ENCODE measurements at regions not wholly inside any gene's neighbourhood (a gene's known extent, or its start where the extent isn't known, plus 50 kb on each side); places are given as distances from the start of the nearest gene placed in this dataset.
"Not testable (repeated sequence)": the region's sequence is repeated elsewhere in the genome, so short reads cannot be mapped to it uniquely, and the experiment has no call there.

DNA sequence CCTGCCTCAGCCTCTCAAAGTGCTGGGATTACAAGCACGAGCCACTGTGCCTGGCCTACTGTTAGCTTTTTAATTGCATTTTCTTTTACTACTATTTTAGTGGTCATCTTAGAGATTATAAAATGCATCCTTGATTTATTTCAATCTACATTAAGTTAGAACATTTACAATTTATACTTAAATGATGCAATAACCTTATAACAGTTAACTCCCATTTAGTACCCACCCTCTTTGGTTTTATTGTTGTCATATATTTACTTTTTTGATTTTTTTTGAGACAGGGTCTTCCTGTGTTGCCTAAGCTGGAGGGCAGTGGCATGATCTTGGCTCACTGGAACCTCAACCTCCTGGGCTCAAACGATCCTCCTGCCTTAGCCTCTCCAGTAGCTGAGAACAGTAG is 77.3 kb downstream of the PPCDC start:
- FAIRE-seq (no peak), DNase-seq (ENCODE audit: extremely low spot score, insufficient read length, low read depth) (no peak)

DNA sequence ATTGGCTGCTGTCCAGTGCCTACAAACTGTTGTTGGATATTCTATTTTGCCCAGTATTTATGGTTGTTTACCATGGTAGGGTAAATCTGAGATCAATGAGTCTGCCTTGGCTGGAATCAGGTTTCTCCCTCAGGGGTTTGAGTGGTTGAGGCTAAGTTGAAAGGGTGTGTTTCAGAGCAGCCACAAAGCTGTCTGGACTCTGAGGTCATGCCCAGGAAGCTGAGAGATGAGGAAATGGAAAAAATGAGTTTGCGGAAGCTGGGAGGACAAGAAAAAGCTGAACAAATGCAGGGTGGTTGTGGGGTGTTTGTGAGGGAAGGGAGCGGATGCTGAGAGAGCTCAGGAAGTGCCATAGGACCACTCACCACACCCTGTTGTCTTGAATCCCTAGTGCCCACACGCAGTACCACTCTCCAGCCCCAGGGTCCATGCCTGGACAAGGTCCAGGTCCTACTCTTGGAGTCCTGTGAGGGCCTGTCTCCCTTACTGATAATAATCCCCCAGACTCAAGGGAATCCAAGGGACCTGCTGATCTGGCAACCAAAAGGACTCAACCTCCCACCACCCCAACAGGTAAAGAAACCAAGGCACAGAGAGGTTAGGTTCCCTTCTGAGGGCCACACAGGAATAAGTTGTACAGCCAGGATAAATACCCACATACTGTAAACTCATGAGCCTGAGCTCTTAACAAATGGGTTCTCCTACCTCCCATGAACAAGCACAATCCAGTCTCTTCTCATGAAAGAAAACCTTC is 81.6 kb downstream of the PPCDC start:
- FAIRE-seq (peak; percentile 97), DNase-seq (ENCODE audit: extremely low spot score, insufficient read length, low read depth) (no peak)

DNA sequence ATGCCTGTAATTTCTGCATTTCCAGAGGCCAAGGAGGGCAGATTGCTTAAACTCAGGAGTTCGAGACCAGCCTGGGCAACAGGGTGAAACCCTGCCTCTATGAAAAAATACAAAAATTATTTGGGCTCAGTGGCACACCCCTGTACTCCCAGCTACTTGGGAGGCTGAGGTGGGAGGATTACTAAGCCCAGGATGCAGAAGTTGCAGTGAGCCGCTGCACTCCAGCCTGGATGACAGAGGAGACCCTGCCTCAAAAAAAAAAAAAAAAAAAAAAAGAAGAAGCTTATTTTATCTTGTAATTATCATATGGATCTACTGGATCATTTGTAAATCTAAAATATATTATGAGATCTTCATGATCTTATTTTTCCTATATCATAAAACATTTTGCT is 84.1 kb downstream of the PPCDC start:
- FAIRE-seq: no peak

DNA sequence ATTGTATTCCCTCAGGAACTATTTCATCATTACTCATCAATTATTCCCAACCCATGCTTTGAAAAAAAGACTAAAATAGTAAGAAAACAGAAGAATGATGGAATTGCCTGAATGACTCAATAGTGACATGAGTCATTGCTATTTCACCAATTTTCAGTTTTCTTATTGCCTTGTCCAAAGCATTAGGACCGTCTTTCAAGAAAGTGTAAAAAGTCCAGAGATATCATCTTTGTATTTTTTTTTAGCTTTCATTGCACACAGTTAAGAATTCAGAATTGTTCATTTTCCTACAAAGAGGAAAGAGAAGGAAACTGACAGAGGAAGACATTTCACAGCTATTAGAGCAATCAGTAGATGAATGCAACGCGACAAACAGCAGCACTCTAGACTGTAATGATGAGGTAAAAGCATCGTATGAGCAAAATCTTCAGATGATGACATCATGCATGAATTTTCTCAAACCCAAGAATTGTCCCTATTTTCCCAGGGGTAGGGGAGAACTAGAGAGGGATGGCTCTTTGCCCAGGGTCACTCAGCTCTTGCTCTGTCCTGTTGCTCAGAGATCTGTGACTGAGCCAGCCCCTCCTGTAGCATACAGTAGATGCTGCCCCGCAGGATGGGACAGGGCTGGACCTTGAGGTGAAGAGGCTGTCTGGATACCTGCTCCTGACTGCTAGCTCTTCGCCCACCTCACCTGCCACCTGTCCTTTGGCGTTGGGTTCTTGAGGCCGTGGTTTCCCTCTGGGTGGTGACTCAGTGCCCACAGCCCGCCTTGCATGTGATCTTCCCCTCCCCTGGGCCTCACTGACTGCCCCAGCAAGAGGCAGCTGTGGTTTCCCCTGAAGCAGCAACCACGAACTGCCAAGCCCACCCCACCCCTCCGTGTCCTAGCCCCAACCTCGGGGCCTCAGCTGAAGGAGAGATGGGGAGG is 84.8 kb downstream of the PPCDC start:
- FAIRE-seq (peak; percentile 80), DNase-seq (ENCODE audit: extremely low spot score, insufficient read length, low read depth) (no peak)

More for the DNA sequence above, 84.1 kb downstream of the PPCDC start:
- DNase-seq (ENCODE audit: extremely low spot score, insufficient read length, low read depth): no peak

DNA sequence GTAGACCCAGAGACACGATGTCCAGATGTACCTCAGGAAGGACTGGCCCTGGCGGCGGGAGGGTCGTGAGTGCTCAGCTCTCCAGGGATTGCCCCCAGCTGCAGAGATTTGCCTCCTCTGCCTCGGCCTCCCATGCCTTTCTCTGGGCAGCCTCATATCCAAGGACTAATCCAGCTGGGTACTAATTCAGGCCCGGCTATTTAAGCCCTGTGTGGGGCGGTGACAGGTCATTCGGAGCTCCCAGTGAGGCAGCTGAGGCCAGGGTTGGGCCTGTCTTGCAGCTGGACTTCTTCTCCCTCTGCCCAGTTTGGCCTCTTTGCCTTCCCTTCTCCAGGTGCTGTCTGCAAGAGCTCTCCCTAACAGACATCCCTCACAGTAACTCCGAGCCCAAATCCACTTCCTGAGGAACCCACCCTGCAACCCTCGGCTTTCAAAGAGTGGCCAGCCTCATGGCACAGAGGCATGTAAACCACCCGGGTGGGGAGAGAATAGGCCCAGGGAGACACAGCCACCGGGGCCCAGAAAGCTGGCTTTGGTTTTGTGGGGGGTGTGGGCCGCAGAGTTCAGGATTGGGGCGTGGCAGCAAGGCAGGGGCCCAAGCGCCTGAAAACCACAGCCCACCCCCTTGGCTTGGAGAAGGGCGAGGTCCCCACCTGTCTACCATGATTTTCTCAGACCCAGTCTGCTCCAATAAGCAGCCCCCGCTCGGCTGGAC is 85.8 kb downstream of the PPCDC start:
- no peak for FAIRE-seq

DNA sequence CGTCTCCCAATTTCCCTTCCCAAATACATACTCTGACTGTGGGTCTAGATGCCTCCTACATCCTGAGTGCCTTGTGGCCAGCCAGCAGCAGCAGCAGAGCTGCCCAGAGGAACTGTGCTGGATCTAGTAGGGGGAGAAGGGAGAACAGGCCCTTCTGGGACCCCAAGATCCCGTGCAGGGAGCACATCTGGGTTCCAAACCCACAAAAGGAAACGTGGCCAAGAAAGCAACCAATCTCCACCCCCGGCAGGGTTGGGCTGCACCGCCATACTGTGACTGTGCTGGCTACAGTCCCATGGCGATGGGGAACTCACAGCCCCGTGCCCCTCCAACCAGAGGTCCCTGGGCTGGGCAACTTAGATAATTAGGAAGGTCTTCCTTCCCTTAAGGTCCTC is 86.3 kb downstream of the PPCDC start:
- FAIRE-seq: no peak
- DNase-seq (ENCODE audit: extremely low spot score, insufficient read length, low read depth): no peak

More for the DNA sequence above, 85.8 kb downstream of the PPCDC start:
- DNase-seq (ENCODE audit: extremely low spot score, insufficient read length, low read depth): no peak

DNA sequence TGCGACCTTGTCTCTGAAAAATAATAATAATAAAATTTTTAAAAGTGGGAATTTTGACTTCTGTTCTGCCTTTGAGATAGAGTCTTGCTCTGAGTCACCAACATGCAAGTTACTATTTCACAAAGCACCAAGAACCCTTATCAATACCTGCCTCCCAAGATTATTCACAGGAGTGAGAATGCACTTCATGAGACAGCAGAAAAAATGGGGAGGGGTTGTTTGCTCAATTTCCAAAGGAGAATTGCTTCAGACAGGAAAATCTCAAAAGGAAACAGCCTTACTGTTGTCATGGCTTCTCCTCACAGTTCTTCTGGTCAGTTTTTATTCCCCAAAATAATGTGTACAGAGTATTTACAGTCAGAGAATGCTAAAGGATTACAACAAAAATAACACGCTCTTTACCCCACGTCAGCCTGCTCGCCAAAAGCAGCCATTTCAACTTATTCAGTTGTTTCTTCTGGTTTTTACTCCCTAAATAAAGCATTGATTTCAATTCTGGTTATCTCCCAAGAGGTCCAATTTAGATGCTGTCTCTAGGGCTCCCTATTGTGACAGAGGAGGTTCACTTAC is 89.0 kb downstream of the PPCDC start:
- DNase-seq (ENCODE audit: extremely low spot score, insufficient read length, low read depth) (no peak), FAIRE-seq (no peak)

DNA sequence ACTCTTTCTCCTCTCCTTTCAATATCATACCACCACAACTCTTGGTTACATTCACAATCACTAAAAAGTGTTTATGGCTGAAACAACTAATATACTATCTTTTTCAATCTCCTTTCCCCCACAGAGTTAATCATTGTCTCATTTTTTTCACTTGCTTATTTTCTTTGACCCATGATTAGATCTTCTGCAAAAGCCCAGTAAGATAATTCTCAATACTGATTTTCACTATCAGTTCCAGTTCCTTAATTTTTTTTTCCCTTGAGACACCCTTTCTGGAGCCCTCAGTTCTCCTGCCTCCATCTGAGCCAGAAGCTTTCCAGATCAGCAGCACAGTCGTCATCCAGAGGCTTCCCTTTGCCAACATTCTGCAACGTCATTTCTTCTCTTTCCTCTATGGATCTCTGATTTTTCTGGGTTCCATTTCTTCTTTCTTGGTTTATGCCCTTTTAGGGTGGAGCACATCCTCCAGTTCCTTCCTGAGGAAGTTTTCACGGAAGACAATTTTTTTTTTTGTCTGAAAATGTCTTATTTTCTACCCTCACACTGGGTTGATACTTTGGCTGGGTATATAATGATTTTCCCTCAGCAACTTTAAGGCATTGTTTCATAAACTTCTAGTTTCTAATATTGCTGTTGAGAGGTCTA is 88.7 kb upstream of the C15orf39 start:
- FAIRE-seq (peak; percentile 89), DNase-seq (ENCODE audit: extremely low spot score, insufficient read length, low read depth) (no peak)

DNA sequence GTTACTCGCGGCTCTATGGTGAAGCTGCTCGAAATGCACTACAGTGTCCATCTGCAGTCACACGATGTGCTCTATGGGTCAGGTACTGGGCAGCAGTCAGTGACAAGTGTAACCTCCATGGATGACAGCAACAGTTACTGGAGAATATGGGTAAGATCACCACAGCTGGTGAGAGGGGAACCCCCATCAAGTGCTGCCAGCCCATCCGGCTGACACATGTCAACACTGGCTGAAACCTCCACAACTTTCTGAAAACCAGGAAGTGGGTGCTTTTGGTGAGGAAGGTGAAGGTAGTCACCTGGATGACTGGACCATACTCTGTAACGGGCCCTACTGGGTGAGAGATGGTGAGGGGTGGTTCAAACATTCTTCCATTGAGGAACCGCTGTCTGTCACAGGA is 87.4 kb upstream of the C15orf39 start:
- no peak for FAIRE-seq

DNA sequence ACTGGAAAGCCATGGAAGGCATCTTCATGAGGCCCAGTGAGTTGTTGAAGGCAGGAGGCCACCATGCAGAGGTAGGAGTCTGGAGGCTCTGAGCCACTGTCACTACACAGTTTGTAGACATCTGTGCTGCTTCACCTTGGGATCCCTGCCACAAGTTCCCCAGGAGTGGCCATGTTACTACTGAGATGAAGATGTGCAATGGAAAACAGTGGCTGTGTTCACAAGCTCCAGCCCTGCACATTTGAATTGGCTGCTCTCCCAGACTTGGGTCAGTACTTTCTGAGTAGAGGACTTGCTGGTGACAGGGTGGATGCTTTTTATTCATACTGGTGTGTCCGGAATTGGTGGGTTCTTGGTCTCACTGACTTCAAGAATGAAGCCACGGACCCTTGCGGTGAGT is 86.9 kb upstream of the C15orf39 start:
- no peak for DNase-seq (ENCODE audit: extremely low spot score, insufficient read length, low read depth)
- FAIRE-seq: no peak

More for the DNA sequence above, 87.4 kb upstream of the C15orf39 start:
- no peak for DNase-seq (ENCODE audit: extremely low spot score, insufficient read length, low read depth)

DNA sequence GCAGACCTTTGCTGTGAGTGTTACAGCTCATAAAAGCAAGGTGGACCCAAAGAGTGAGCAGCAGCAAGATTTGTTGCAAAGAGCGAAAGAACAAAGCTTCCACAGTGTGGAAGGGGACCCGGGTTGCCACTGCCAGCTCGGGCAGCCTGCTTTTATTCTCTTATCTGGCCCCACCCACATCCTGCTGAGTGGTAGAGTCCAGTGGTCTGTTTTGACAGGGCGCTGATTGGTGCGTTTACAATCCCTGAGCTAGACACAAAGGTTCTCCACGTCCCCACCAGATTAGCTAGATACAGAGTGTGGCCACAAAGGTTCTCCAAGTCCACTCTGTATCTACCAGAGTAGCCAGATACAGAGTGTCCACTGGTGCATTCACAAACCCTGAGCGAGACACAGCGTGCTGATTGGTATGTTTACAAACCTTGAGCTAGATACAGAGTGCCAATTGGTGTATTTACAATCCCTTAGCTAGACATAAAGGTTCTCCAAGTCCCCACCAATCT is 86.2 kb upstream of the C15orf39 start:
- DNase-seq (ENCODE audit: extremely low spot score, insufficient read length, low read depth); FAIRE-seq: not testable (repeated sequence)

DNA sequence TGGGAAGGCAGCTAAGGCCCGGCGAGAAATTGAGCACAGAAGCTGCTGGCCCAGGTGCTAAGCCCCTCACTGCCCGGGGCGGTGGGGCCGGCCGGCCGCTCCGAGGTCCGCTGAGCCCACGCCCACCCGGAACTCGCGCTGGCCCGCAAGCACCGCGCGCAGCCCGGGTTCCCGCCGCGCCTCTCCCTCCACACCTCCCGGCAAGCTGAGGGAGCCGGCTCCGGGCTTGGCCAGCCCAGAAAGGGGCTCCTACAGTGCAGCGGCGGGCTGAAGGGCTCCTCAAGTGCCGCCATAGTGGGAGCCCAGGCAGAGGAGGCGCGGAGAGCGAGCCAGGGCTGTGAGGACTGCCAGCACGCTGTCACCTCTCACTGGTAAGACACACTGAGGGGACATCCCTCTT is 85.5 kb upstream of the C15orf39 start:
- not testable (repeated sequence) for FAIRE-seq; DNase-seq (ENCODE audit: extremely low spot score, insufficient read length, low read depth)

DNA sequence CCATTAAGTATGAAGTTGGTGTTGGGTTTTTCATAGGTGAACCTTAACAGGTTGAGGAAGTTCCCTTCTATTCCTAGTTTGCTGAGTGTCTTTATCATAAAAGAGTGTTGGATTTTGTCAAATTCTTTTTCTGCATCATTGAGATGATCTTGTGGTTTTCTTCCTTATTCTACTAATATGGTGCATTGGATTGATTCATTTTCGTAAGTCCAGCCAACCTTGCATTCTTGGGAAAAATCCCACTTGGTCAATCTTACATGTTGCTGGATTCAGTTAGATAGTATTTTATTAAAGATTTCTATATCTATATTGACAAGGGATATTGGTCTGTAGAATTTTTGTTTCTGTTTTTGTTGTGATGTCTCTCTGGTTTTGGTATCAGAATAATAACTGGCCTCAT is 83.7 kb upstream of the C15orf39 start:
- DNase-seq (ENCODE audit: extremely low spot score, insufficient read length, low read depth): no peak
- FAIRE-seq: no peak

DNA sequence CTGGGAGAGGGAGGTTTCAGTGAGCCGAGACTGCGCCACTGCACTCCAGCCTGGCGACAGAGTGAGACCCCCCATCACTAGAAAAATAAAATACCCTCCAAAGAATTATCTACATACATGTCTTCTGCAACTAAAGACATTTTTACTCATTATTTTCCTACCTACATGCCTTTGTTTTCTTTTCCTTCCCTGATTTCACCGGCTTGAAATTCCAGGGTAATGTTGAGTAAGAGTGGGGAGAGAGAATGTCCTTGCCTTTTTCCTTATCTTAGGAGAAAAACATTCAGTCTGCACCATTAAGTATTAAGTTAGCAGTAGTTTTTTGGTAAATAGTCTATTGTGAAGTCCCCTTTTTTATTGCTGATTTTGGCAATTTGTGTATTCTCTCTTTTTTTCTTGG is 82.4 kb upstream of the C15orf39 start:
- not testable (repeated sequence) for DNase-seq (ENCODE audit: extremely low spot score, insufficient read length, low read depth); FAIRE-seq

DNA sequence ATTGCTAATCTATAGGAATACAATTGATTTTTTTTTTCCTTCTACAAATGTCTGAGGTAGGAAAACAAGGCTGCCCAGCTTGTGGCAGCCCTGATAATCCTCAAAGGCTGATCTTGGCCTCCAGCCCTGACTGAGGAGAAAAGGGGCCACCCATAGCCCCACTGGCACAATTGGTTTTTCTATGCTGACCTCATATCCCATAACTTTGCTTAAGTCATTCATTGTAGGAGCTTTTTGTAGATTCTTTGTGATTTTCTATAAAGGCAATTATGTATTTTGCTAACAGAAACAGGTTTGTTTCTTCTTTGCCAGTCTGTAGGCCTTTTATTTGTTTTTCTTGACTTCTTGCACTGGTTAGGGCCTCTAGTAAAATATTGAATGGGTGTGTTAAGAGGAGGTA is 80.2 kb upstream of the C15orf39 start:
- no peak for DNase-seq (ENCODE audit: extremely low spot score, insufficient read length, low read depth)
- no peak for FAIRE-seq

DNA sequence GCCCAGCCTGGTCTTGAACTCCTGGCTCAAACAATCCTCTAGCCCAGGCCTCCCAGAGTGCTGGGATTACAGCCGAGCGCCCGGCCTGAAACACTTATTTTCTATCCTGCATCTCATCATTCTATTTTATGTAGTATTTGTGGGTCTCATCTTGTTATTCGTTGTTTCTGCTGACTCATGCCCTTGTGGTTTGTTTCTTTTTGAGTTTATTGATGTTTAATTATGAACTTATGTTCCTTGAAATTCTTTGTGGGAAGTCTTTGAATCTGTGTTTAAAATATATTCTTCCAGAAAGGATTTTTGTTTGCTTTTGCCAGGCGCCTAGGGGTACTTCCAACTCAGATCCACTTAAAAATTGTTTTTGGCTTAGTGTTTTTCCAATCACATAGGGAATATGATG is 78.3 kb upstream of the C15orf39 start:
- FAIRE-seq (no peak), DNase-seq (ENCODE audit: extremely low spot score, insufficient read length, low read depth) (no peak)

DNA sequence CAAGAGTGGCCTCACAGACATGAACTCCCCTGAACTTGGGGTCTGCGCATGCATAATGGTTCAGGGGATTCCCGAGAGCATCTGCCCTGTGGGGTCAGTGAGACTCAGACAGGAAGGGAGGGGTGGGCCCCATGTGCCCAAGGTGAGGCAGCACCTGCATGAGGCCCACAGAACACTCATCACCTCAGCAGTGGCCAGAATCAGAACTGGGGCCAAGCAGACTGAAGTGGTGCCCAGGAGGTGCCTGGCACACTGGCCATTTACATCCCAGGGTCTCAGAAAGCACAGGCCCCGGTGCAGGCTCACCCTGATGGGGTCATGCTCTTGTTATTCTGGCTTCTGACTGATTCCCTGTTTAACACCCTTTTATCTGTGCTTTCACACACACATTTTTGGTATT is 77.4 kb upstream of the C15orf39 start:
- peak; percentile 59 for FAIRE-seq
- DNase-seq (ENCODE audit: extremely low spot score, insufficient read length, low read depth): not testable (repeated sequence)

DNA sequence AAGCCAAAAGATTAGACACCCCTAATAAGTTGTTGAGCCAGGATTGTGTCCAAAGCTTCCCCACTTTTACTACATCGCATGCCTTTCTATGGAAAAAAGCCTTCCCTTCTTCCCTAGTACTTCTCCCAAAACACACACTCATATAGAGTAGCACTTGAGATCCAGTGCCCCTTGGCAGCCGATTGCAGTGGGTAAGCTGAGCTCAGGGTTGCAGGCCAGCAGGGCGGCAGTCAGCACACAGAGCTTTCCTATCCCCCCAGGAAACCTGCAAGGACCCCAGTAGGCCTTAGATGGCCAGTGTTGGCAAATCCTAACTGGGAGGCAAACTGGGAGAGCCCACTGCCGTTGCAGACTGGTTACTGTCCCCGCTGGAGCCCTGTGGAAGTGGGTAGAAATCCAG is 75.7 kb upstream of the C15orf39 start:
- FAIRE-seq (no peak), DNase-seq (ENCODE audit: extremely low spot score, insufficient read length, low read depth) (no peak)

DNA sequence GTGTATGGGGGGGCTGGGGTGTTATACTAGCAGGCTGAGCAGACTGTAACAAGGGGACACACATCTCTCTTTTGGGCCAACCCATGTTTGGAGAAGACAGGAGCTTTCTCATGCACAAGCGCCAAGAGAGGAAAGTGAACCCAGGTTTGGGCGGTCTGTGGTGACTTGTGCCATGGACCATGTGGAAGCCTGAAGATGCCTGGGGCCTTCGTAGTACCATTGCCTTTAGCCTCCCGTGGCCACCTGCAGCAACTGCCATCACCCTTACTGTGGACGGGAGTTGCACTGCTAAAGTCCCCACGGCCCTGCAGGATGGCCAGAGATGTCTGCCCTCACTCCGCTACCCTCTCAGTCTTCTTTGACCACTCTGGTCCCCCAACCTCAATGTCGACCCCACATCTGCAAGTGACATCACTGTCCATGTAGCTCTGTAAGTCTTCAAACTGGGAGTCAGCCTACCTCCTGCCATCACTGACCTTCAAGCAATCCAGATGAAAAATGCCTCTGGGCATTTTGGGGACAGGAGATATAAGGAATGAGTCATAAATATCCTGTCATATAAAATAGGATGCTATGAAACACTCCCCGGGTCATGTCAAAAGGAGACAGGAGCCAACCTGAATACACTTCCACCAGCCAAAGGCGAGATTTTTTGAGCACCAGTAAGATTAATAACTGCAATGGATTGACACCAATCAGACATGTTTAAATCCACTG is 74.7 kb upstream of the C15orf39 start:
- FAIRE-seq (no peak), DNase-seq (ENCODE audit: extremely low spot score, insufficient read length, low read depth) (no peak)
